Motor neuron (in vitro differentiated cells): ENCODE measurements at regions not wholly inside any gene's neighbourhood (a gene's known extent, or its start where the extent isn't known, plus 50 kb on each side); places are given as distances from the start of the nearest gene placed in this dataset.
A peak's percentile ranks its signal among the peaks of the same experiment; 100 is the strongest.

Experiments used
- ATAC-seq, 8 experiments: fragments of 200-7000 bp; cut with Tn5 transposase; replicated peaks in 6 of 8; 2 replicates each; pipeline ENCODE4 v1.8.0; 2021; ENCODE audit warnings: mild to moderate bottlenecking in 8 of 8, moderate library complexity in 8 of 8
- H3K27ac ChIP-seq, 2 donors: fragments of 250-450 bp; sonication (Bioruptor Pico); 2 replicates each; pipeline ENCODE4 v1.9.0; 2021; ENCODE audit warnings: antibody characterized with exemption in 2 of 2, mild to moderate bottlenecking in 2 of 2, moderate library complexity in 1 of 2
- H3K4me1 ChIP-seq, 2 donors: fragments of 250-450 bp; sonication (Bioruptor Pico); replicated peaks in 1 of 2; 2 replicates each; pipeline ENCODE4 v1.6.1; 2021; ENCODE audit warnings: antibody characterized with exemption in 2 of 2, mild to moderate bottlenecking in 2 of 2, moderate library complexity in 1 of 2
- H3K4me3 ChIP-seq, 5 donors: fragments of 250-450 bp; sonication (Bioruptor Pico); 2 replicates each; pipeline ENCODE4 v1.9.0; 2021; ENCODE audit warnings: antibody characterized with exemption in 5 of 5, mild to moderate bottlenecking in 5 of 5, moderate library complexity in 4 of 5
- WGBS, 10 experiments: fragments of 450-650 bp; shearing (Covaris generic); methylation state at CpG; one replicate each; pipeline ENCODE4 v1.0.0; 2022; 5-methylcytosine and 5-hydroxymethylcytosine counted together
- in situ Hi-C, 9 experiments: fragments of 400-800 bp; cut with MboI; loops; one replicate each; pipeline ENCODE4 v1.15.0; 2021; ENCODE audit warnings: low sequenced_read_pairs in 9 of 9, low pct_unique_long_range_greater_than_20kb in 2 of 9; ENCODE audit not compliant: unreplicated experiment in 9 of 9

DNA sequence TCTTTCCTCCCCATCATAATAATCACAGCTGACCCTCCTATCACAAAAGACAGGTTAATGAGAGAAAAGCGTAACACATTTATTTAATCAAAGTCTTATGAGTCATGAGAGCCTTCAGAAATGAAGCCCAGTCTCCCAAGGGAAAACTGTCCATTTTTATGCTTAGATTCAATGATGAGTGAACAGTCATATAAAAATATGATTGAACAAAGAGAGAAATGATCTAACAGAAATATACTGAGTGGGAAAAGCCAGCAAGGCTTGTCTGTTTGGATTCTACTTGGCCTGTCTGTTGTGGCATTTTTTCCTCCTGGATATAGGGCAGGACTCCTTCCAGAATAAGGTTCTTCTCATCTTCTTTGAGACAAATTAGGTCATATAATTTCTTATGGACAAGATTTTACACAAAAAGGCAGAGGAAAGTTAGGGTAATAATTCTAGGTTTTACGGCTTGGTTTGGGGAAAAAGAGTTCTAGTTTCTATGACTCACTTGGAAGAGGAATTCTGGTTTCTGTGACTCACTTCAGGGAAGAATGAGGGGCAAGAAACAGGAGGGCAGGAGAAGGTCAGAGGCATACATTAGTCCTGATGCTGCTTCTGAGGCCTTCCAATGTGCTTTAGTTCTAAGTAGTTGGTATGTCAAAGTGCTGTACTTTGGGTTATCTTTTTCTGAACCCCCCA, 534.2 kb downstream of the ZIC1 start:
- Histone ChIP-seq H3K4me3 (no peak overlapping the region), H3K4me1 (peaks cover 11 to 27% of the 10 kb centered on the region in 2 donors), H3K27ac (no peak overlapping the region)
- 17 to 100% (median 56%) methylated on average over 1 to 2 of the region's 2 CpGs; no CpG with 5 or more reads in 1 of the 10 experiments for WGBS, 10 experiments
- ATAC-seq = peak in 7 of 8 experiments; percentile 35 to 76 (median 63)
- in situ Hi-C loops = no loop called here

DNA sequence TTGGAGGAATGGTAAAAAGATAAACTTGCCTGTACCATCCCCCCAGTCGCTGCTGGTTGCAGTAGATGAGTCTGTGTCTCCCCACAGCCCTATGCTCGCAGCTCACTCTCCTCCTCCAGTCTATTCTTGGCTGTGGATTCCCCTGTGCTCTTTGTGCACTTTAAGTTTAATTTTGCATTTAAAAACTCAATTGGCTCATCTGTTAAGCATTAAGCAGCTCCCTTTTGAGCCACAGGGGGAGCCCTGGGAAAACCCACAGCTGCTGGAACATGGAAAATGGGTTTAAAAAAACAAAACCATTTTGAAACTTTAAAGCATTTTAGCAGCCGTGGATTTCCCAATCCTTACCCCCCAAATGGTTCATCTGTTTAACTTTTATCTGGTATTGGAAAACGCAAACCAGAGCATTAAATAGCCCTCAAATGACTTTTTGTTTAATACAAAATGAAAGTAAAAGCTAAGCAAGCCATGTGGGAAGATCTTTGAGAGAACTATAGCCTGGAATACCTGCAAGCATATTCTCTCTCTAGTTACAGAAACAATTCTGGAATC, 536.9 kb downstream of the ZIC1 start:
- H3K27ac ChIP-seq = no peak overlapping the region
- H3K4me1 ChIP-seq = peaks cover 3 to 9% of the 10 kb centered on the region in 2 donors
- in situ Hi-C loops = no loop called here
- 0 to 46% (median 18%) methylated on average over 2 to 4 of the region's 4 CpGs; no CpG with 5 or more reads in 2 of the 10 experiments for WGBS, 10 experiments
- no peak overlapping the region for H3K4me3 ChIP-seq
- ATAC-seq = peak; percentile 26 to 93 (median 58)

GRCh38 chr3:147956615-147957014, 547.5 kb downstream of the ZIC1 start:
- no peak overlapping the region for H3K4me3 ChIP-seq
- no peak overlapping the region for H3K27ac ChIP-seq
- in situ Hi-C loops = no loop called here
- H3K4me1 ChIP-seq = no peaks in the 10 kb centered on the region
- ATAC-seq = no peak
- 100% methylated on average over 1 of the region's 1 CpG; no CpG with 5 or more reads in 4 of the 10 experiments for WGBS, 10 experiments

- ATAC-seq = no peak
- no peak overlapping the region for H3K4me3 ChIP-seq
- WGBS, 10 experiments = 36 to 100% (median 100%) methylated on average over 1 of the region's 1 CpG; no CpG with 5 or more reads in 1 of the 10 experiments
- H3K4me1 ChIP-seq = no peaks in the 10 kb centered on the region
- no peak overlapping the region for H3K27ac ChIP-seq
- in situ Hi-C loops = no loop called here
Observed at GRCh38 chr3:147958754-147959153, 549.6 kb downstream of the ZIC1 start.

- H3K4me1 ChIP-seq = no peaks in the 10 kb centered on the region
- no peak overlapping the region for H3K4me3 ChIP-seq
- WGBS, 10 experiments = 50 to 95% (median 90%) methylated on average over 1 to 6 of the region's 6 CpGs; no CpG with 5 or more reads in 1 of the 10 experiments
- ATAC-seq = no peak
- no peak overlapping the region for H3K27ac ChIP-seq
- in situ Hi-C loops = no loop called here
Observed at GRCh38 chr3:147960786-147961185, 551.6 kb downstream of the ZIC1 start.

DNA sequence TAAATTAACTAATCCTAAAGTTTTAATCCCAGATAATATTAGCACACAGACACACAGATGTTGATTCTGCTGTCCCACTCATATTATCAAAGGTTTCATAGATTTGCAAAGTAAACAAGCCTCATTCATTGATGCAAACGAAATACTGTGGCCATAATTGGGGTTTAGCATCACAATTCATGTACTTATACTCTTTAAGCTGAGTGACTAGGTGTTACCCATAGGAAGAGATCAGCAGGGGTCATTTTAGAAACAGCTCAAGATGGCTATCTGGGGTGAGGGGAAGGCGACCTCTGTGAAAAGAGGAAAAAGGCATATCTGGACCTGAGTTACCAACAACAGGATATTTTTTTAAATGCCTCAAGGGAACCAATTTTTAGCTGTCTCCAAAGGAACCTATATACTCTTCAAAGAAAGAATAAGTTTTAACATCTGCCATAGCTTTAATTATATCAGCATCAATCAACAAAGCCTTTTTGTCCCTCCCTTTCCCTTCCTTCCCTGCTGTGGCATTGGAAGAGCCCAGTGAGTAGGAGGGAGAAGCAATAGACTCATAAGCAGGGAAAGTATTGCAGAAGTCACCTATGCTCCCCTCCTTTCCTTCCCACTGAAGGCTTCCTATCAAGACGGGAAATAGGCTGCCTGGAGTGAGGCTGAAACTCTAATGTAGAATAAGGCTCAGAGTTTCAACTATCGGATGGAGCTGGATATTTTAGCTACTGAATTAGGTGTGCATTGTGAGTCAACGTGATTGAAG, 553.4 kb downstream of the ZIC1 start:
- Histone ChIP-seq H3K27ac (no peak overlapping the region), H3K4me3 (no peak overlapping the region), H3K4me1 (no peaks in the 10 kb centered on the region)
- 55 to 92% (median 75%) methylated on average over 1 to 5 of the region's 5 CpGs for WGBS, 10 experiments
- no peak for ATAC-seq
- in situ Hi-C loops = no loop called here

DNA sequence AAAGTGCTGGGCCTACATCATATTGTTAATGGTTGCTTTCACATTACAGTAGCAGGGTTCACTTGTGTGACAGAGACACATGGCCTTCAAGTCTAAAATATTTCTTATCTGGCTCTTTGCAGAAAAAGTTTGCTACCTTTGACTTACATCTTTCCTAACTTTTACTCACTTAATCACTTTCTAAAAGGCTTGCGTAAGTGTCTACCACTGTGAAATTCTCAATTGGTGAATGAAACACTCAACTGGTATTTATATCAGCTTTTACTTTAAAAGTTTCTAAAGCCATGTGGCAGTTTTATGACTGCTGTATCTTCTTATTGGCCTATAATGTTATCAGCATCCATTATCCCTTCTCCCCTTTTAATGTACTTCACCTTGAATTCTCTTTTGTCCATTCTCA, 554.5 kb downstream of the ZIC1 start:
- WGBS, 10 experiments = 83 to 100% (median 100%) methylated on average over 1 of the region's 1 CpG; no CpG with 5 or more reads in 4 of the 10 experiments

DNA sequence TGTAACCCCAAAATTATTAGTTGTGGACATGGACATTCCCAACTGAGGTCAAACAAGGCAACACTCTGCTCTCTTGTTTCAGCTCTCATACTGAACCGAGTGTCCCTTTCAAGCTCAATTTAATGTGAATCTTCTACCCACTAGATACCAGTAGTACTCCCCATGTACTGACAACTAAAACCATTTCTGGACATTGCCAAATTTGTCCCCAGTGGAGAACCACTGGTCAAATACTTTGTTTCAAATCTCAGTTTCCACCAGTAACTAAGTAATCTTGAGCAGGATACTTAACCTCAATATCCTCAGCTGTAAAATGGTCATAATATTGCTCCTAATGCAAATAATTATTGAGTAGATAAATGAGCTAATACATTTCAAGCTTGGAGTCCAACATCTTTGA, 566.0 kb downstream of the ZIC1 start:
- in situ Hi-C loops = no loop called here
- Histone ChIP-seq H3K27ac (no peak overlapping the region), H3K4me1 (no peaks in the 10 kb centered on the region), H3K4me3 (no peak overlapping the region)
- WGBS, 10 experiments = 50 to 100% (median 100%) methylated on average over 1 of the region's 1 CpG; no CpG with 5 or more reads in 1 of the 10 experiments
- no peak for ATAC-seq

More for the DNA sequence above, 554.5 kb downstream of the ZIC1 start:
- H3K4me1 ChIP-seq = no peaks in the 10 kb centered on the region
- in situ Hi-C loops = no loop called here
- no peak overlapping the region for H3K27ac ChIP-seq
- ATAC-seq = no peak
- H3K4me3 ChIP-seq = no peak overlapping the region

GRCh38 chr3:147977001-147977400, 567.8 kb downstream of the ZIC1 start:
- no peak for ATAC-seq
- in situ Hi-C loops = no loop called here
- Histone ChIP-seq H3K4me3 (no peak overlapping the region), H3K4me1 (no peaks in the 10 kb centered on the region), H3K27ac (no peak overlapping the region)
- WGBS, 10 experiments = 50 to 100% (median 80%) methylated on average over 1 of the region's 1 CpG; no CpG with 5 or more reads in 3 of the 10 experiments

- no peak overlapping the region for H3K4me3 ChIP-seq
- no peak overlapping the region for H3K27ac ChIP-seq
- ATAC-seq = no peak
- 20 to 100% (median 100%) methylated on average over 1 of the region's 1 CpG; no CpG with 5 or more reads in 4 of the 10 experiments for WGBS, 10 experiments
- no peaks in the 10 kb centered on the region for H3K4me1 ChIP-seq
- in situ Hi-C loops = no loop called here
Observed at GRCh38 chr3:147987549-147987948, 578.4 kb downstream of the ZIC1 start.

DNA sequence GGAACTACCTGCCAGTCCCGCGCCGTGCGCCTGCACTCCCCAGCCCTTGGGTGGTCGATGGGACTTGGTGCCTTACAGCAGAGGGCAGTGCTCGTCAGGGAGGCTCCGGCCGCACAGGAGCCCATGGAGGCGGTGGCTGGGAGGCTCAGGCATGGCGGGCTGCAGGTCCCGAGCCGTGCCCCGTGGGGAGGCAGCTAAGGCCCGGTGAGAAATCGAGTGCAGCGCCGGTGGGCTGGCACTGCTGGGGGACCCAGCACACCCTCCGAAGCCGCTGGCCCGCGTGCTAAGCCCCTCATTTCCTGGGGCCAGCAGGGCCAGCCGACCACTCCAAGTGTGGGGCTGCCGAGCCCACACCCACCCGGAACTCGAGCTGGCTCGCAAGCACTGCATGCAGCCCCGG, 580.2 kb downstream of the ZIC1 start:
- WGBS, 10 experiments = 98 to 100% methylated on average over 5 to 8 of the region's 27 CpGs; no CpG with 5 or more reads in 8 of the 10 experiments
- Histone ChIP-seq H3K27ac (no peak overlapping the region), H3K4me3 (no peak overlapping the region), H3K4me1 (no peaks in the 10 kb centered on the region)
- in situ Hi-C loops = no loop called here
- ATAC-seq = no peak

- in situ Hi-C loops = no loop called here
- Histone ChIP-seq H3K4me3 (no peak overlapping the region), H3K27ac (no peak overlapping the region), H3K4me1 (peaks cover 5 to 6% of the 10 kb centered on the region in 2 donors)
- 59 to 100% (median 92%) methylated on average over 1 to 4 of the region's 4 CpGs for WGBS, 10 experiments
- no peak for ATAC-seq
Observed at GRCh38 chr3:148002705-148003205, 593.6 kb downstream of the ZIC1 start.

GRCh38 chr3:148004331-148004730, 595.2 kb downstream of the ZIC1 start:
- Histone ChIP-seq H3K4me1 (peaks cover 5 to 6% of the 10 kb centered on the region in 2 donors), H3K27ac (no peak overlapping the region), H3K4me3 (no peak overlapping the region)
- ATAC-seq = peak in 2 of 8 experiments; percentile 33 to 66
- in situ Hi-C loops = no loop called here
- 0 to 98% (median 12%) methylated on average over 1 to 3 of the region's 3 CpGs; no CpG with 5 or more reads in 1 of the 10 experiments for WGBS, 10 experiments
